Gastroesophageal sphincter (tissue), 4 donors: ENCODE measurements at regions not wholly inside any gene's neighbourhood (a gene's known extent, or its start where the extent isn't known, plus 50 kb on each side); places are given as distances from the start of the nearest gene placed in this dataset.

Experiments
- ATAC-seq: fragments of 150-250 bp; one replicate; pipeline ENCODE4 v1.9.1; 2016; ENCODE audit warnings: mild to moderate bottlenecking, moderate library complexity
- H3K27ac ChIP-seq, 4 donors: fragments of 200-600 bp; sonication (generic) in 3 of 4; 1 replicate in 3 of 4; 2 replicates in 1 of 4; pipeline ENCODE4 v1.5.1; 2016 to 2019
- H3K27me3 ChIP-seq: fragments of 200-600 bp; sonication (generic); one replicate; pipeline ENCODE4 v1.5.1; 2019
- H3K36me3 ChIP-seq, 2 donors: fragments of 200-600 bp; sonication (generic); one replicate each; pipeline ENCODE4 v1.5.1; 2019; ENCODE audit warnings: control low read depth in 1 of 2
- H3K4me1 ChIP-seq, 3 donors: fragments of 200-600 bp; sonication (generic); 1 replicate in 2 of 3; 2 replicates in 1 of 3; pipeline ENCODE4 v1.5.1; 2016 to 2019; ENCODE audit warnings: control low read depth in 2 of 3
- H3K4me3 ChIP-seq, 2 donors: fragments of 200-600 bp; sonication (generic); one replicate each; pipeline ENCODE4 v1.5.1; 2019; ENCODE audit warnings: mild to moderate bottlenecking in 1 of 2, moderate library complexity in 1 of 2
- H3K9me3 ChIP-seq, 3 donors: fragments of 200-600 bp; sonication (generic); one replicate each; pipeline ENCODE4 v1.5.1; 2017 to 2019; ENCODE audit warnings: control low read depth in 2 of 3
- CTCF ChIP-seq, 4 experiments: fragments of 200-600 bp in 2 of 4; fragments of 450-650 bp in 2 of 4; sonication (generic) in 1 of 4; IDR thresholded peaks; one replicate each; pipeline ENCODE4 v1.5.1; 2017 to 2019; ENCODE audit warnings: antibody characterized with exemption in 4 of 4, mild to moderate bottlenecking in 2 of 4, moderate library complexity in 2 of 4
- EP300 ChIP-seq: sonication (generic); formaldehyde crosslinking; IDR thresholded peaks from one replicate; pipeline ENCODE4 v1.6.1; 2017; ENCODE audit warnings: antibody characterized with exemption, mild to moderate bottlenecking
- POLR2A ChIP-seq, 2 donors: fragments of 450-650 bp; IDR thresholded peaks; one replicate each; pipeline ENCODE4 v1.6.1; 2017; ENCODE audit warnings: antibody characterized with exemption in 2 of 2, mild to moderate bottlenecking in 2 of 2, moderate library complexity in 1 of 2
- POLR2AphosphoS5 ChIP-seq: sonication (generic); formaldehyde crosslinking; IDR thresholded peaks from one replicate; pipeline ENCODE4 v1.6.1; 2017; ENCODE audit warnings: antibody characterized with exemption
- WGBS, 2 donors: methylation state at CpG; one replicate each; pipeline ENCODE4 v1.1.5; 2018; ENCODE audit warnings: low coverage in 1 of 2; 5-methylcytosine and 5-hydroxymethylcytosine counted together

GRCh38 chr6:91490671-91491301 lies 903.9 kb upstream of the MAP3K7 start:
- no peak for TF ChIP-seq POLR2A (IDR thresholded peaks at IDR 0.05)
- no peak for TF ChIP-seq CTCF (IDR thresholded peaks at IDR 0.05)
- no peak for TF ChIP-seq EP300
- no peak for TF ChIP-seq POLR2AphosphoS5
- Histone ChIP-seq H3K9me3 (no peaks in the 10 kb centered on the region), H3K27me3 (no peaks in the 10 kb centered on the region), H3K4me3 (no peak overlapping the region), H3K36me3 (no peaks in the 10 kb centered on the region), H3K4me1 (no peaks in the 10 kb centered on the region), H3K27ac (no peak overlapping the region)
- no peak for ATAC-seq
- 31 to 39% methylated on average over 2 of the region's 2 CpGs for WGBS, 2 donors

GRCh38 chr6:91487696-91488392 lies 901.0 kb upstream of the MAP3K7 start:
- no peak overlapping the region for H3K4me3 ChIP-seq

GRCh38 chr6:91486200-91486599 lies 899.3 kb upstream of the MAP3K7 start:
- WGBS, 2 donors: 86 to 100% methylated on average over 1 of the region's 1 CpG
- Histone ChIP-seq H3K4me3 (no peak overlapping the region), H3K27ac (no peak overlapping the region), H3K27me3 (no peaks in the 10 kb centered on the region), H3K4me1 (no peaks in the 10 kb centered on the region), H3K9me3 (no peaks in the 10 kb centered on the region), H3K36me3 (no peaks in the 10 kb centered on the region)
- no peak for ATAC-seq
- TF ChIP-seq CTCF (IDR thresholded peaks at IDR 0.05) (no peak), EP300 (no peak), POLR2AphosphoS5 (no peak), POLR2A (IDR thresholded peaks at IDR 0.05) (no peak)

More at GRCh38 chr6:91487696-91488392, 901.0 kb upstream of the MAP3K7 start:
- Histone ChIP-seq H3K36me3 (no peaks in the 10 kb centered on the region), H3K27ac (no peak overlapping the region), H3K9me3 (no peaks in the 10 kb centered on the region), H3K27me3 (no peaks in the 10 kb centered on the region), H3K4me1 (no peaks in the 10 kb centered on the region)
- TF ChIP-seq EP300: no peak
- no peak for TF ChIP-seq POLR2AphosphoS5
- 71 to 80% methylated on average over 2 of the region's 2 CpGs for WGBS, 2 donors
- no peak for ATAC-seq

GRCh38 chr6:91485047-91485446 lies 898.2 kb upstream of the MAP3K7 start:
- 60% methylated on average over 1 of the region's 1 CpG; no CpG with 5 or more reads in 1 of the 2 donors for WGBS, 2 donors
- Histone ChIP-seq H3K36me3 (no peaks in the 10 kb centered on the region), H3K9me3 (no peaks in the 10 kb centered on the region), H3K27ac (no peak overlapping the region), H3K27me3 (no peaks in the 10 kb centered on the region), H3K4me1 (no peaks in the 10 kb centered on the region), H3K4me3 (no peak overlapping the region)
- no peak for ATAC-seq
- TF ChIP-seq CTCF (IDR thresholded peaks at IDR 0.05) (no peak), POLR2AphosphoS5 (no peak), POLR2A (IDR thresholded peaks at IDR 0.05) (no peak), EP300 (no peak)

GRCh38 chr6:91483415-91484105 lies 896.7 kb upstream of the MAP3K7 start:
- no peaks in the 10 kb centered on the region for H3K9me3 ChIP-seq
- ATAC-seq: no peak
- H3K27ac ChIP-seq: no peak overlapping the region
- no peaks in the 10 kb centered on the region for H3K36me3 ChIP-seq
- H3K4me3 ChIP-seq: no peak overlapping the region
- 35 to 60% methylated on average over 6 of the region's 6 CpGs for WGBS, 2 donors
- no peaks in the 10 kb centered on the region for H3K4me1 ChIP-seq
- no peak for TF ChIP-seq EP300
- TF ChIP-seq CTCF (IDR thresholded peaks at IDR 0.05): no peak
- TF ChIP-seq POLR2AphosphoS5: no peak
- no peaks in the 10 kb centered on the region for H3K27me3 ChIP-seq
